ENCODE measurements at regions not wholly inside any gene's neighbourhood (a gene's known extent, or its start where the extent isn't known, plus 50 kb on each side); places are given as distances from the start of the nearest gene placed in this dataset.

- TF ChIP-seq EP300 (IDR thresholded peaks at IDR 0.05; ENCODE audit: low read depth): no peak
- no peak for TF ChIP-seq CTCF (IDR thresholded peaks at IDR 0.05)
- TF ChIP-seq POLR2A (IDR thresholded peaks at IDR 0.05): no peak
Measured at GRCh38 chr9:12975496-12975895, 200.7 kb downstream of the LURAP1L start.
